ENCODE measurements at regions not wholly inside any gene's neighbourhood (a gene's known extent, or its start where the extent isn't known, plus 50 kb on each side); places are given as distances from the start of the nearest gene placed in this dataset.

GRCh38 chr14:48526307-48526706 lies 850.9 kb upstream of the MDGA2 start:
- H3K27ac ChIP-seq (ENCODE audit: control insufficient read depth, insufficient read depth, low read length): no peak overlapping the region
- FAIRE-seq (no peak), DNase-seq (ENCODE audit: low read depth, low spot score) (no peak)
- TF ChIP-seq EZH2 (IDR thresholded peaks at IDR 0.05; ENCODE audit: low read length) (no peak), CTCF (optimal IDR thresholded peaks at IDR 0.05 in 1 of 3, IDR thresholded peaks at IDR 0.05 in 1 of 3, conservative IDR thresholded peaks at IDR 0.05 in 1 of 3; ENCODE audit: extremely low read depth in 1 of 3, insufficient read depth in 2 of 3, low read length in 3 of 3) (no peak)
- H3K4me2 ChIP-seq (ENCODE audit: control insufficient read depth, extremely low read depth, insufficient read depth, low read depth, low read length): no peak overlapping the region
- no peaks in the 10 kb centered on the region for H3K9me3 ChIP-seq (ENCODE audit: control insufficient read depth, low read depth, low read length)
- no peak overlapping the region for H3K9ac ChIP-seq (ENCODE audit: control insufficient read depth, extremely low read depth, insufficient read depth, low read length)
- no peaks in the 10 kb centered on the region for H3K9me1 ChIP-seq (ENCODE audit: control insufficient read depth, extremely low read depth, insufficient read depth, low read length)
- no peak overlapping the region for H3K4me3 ChIP-seq (ENCODE audit: control insufficient read depth in 2 of 3, extremely low read depth in 1 of 3, insufficient read depth in 2 of 3, low read depth in 1 of 3, low read length in 3 of 3)
- H3K4me1 ChIP-seq (ENCODE audit: control insufficient read depth, extremely low read depth, insufficient read depth, low read length): no peaks in the 10 kb centered on the region
- no peak overlapping the region for H2AFZ ChIP-seq (ENCODE audit: control insufficient read depth, low read length)
- H3K36me3 ChIP-seq (ENCODE audit: control insufficient read depth in 2 of 2, extremely low read depth in 1 of 2, insufficient read depth in 2 of 2, low read length in 2 of 2): no peaks in the 10 kb centered on the region
- dilution Hi-C loops (cut with MboI; ENCODE audit: extremely low pct_ligation_motif_present, low sequenced_read_pairs): no loop called here
- no peaks in the 10 kb centered on the region for H3K79me2 ChIP-seq (ENCODE audit: control insufficient read depth, insufficient read depth, low read length)
- H3K27me3 ChIP-seq (ENCODE audit: control insufficient read depth, extremely low read depth, insufficient read depth, low read length): no peaks in the 10 kb centered on the region
- H4K20me1 ChIP-seq (ENCODE audit: control insufficient read depth, extremely low read depth, insufficient read depth, low read length): no peaks in the 10 kb centered on the region

- Histone ChIP-seq H3K27me3 (ENCODE audit: control insufficient read depth, extremely low read depth, insufficient read depth, low read length) (no peaks in the 10 kb centered on the region), H3K4me3 (ENCODE audit: control insufficient read depth in 2 of 3, extremely low read depth in 1 of 3, insufficient read depth in 2 of 3, low read depth in 1 of 3, low read length in 3 of 3) (no peak overlapping the region), H3K4me1 (ENCODE audit: control insufficient read depth, extremely low read depth, insufficient read depth, low read length) (no peaks in the 10 kb centered on the region), H3K4me2 (ENCODE audit: control insufficient read depth, extremely low read depth, insufficient read depth, low read depth, low read length) (no peak overlapping the region), H4K20me1 (ENCODE audit: control insufficient read depth, extremely low read depth, insufficient read depth, low read length) (no peaks in the 10 kb centered on the region), H3K27ac (ENCODE audit: control insufficient read depth, insufficient read depth, low read length) (no peak overlapping the region), H3K9me1 (ENCODE audit: control insufficient read depth, extremely low read depth, insufficient read depth, low read length) (no peaks in the 10 kb centered on the region), H3K9ac (ENCODE audit: control insufficient read depth, extremely low read depth, insufficient read depth, low read length) (no peak overlapping the region), H3K36me3 (ENCODE audit: control insufficient read depth in 2 of 2, extremely low read depth in 1 of 2, insufficient read depth in 2 of 2, low read length in 2 of 2) (no peaks in the 10 kb centered on the region), H3K79me2 (ENCODE audit: control insufficient read depth, insufficient read depth, low read length) (no peaks in the 10 kb centered on the region), H2AFZ (ENCODE audit: control insufficient read depth, low read length) (no peak overlapping the region), H3K9me3 (ENCODE audit: control insufficient read depth, low read depth, low read length) (no peaks in the 10 kb centered on the region)
- no peak for TF ChIP-seq CTCF (optimal IDR thresholded peaks at IDR 0.05 in 1 of 3, IDR thresholded peaks at IDR 0.05 in 1 of 3, conservative IDR thresholded peaks at IDR 0.05 in 1 of 3; ENCODE audit: extremely low read depth in 1 of 3, insufficient read depth in 2 of 3, low read length in 3 of 3)
- no peak for TF ChIP-seq EZH2 (IDR thresholded peaks at IDR 0.05; ENCODE audit: low read length)
- DNase-seq (ENCODE audit: low read depth, low spot score): no peak
- no peak for FAIRE-seq
- dilution Hi-C loops (cut with MboI; ENCODE audit: extremely low pct_ligation_motif_present, low sequenced_read_pairs): no loop called here
Measured at GRCh38 chr14:48504921-48505320, 829.5 kb upstream of the MDGA2 start.
